Thyroid gland (tissue), 4 donors: ENCODE measurements at regions not wholly inside any gene's neighbourhood (a gene's known extent, or its start where the extent isn't known, plus 50 kb on each side); places are given as distances from the start of the nearest gene placed in this dataset.

Experiments used
- POLR2A ChIP-seq, 2 donors: fragments of 450-650 bp; IDR thresholded peaks; one replicate each; pipeline ENCODE4 v1.6.1; 2017; ENCODE audit warnings: antibody characterized with exemption in 2 of 2, mild to moderate bottlenecking in 2 of 2, moderate library complexity in 1 of 2
- TF ChIP-seq, protein P1 (sequence below), 6 experiments: fragments of 200-600 bp in 3 of 6; fragments of 450-650 bp in 3 of 6; sonication (generic) in 3 of 6; IDR thresholded peaks; one replicate each; pipeline ENCODE4 v1.5.1; 2016 to 2019; ENCODE audit warnings: antibody characterized with exemption in 6 of 6, mild to moderate bottlenecking in 2 of 6, inconsistent platforms in 1 of 6, moderate library complexity in 1 of 6

DNA sequence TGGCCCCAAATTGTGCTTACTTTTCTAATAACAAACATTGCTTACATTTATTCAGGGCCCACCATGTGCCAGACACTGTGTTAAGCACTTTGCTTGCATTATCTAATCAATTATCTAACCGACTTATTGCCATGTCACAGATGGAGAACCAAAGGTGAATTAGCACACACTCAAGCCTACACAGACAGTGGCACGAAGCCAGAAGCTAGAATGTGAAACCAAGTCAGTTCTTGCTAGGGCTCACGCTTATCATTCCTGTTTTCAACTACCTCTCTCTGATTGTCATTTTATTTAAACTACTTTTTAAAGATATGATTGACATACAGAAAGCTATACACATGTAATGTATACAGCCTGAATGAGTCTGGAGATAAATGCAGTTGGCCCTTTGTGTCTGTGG is 215.7 kb upstream of the CFAP20DC start:
- no peak for TF ChIP-seq POLR2A (IDR thresholded peaks at IDR 0.05)
- TF ChIP-seq, protein P1, sequence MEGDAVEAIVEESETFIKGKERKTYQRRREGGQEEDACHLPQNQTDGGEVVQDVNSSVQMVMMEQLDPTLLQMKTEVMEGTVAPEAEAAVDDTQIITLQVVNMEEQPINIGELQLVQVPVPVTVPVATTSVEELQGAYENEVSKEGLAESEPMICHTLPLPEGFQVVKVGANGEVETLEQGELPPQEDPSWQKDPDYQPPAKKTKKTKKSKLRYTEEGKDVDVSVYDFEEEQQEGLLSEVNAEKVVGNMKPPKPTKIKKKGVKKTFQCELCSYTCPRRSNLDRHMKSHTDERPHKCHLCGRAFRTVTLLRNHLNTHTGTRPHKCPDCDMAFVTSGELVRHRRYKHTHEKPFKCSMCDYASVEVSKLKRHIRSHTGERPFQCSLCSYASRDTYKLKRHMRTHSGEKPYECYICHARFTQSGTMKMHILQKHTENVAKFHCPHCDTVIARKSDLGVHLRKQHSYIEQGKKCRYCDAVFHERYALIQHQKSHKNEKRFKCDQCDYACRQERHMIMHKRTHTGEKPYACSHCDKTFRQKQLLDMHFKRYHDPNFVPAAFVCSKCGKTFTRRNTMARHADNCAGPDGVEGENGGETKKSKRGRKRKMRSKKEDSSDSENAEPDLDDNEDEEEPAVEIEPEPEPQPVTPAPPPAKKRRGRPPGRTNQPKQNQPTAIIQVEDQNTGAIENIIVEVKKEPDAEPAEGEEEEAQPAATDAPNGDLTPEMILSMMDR (IDR thresholded peaks at IDR 0.05): no peak
